SH-SY5Y (cell line): ENCODE measurements at regions not wholly inside any gene's neighbourhood (a gene's known extent, or its start where the extent isn't known, plus 50 kb on each side); places are given as distances from the start of the nearest gene placed in this dataset.
A peak's percentile ranks its signal among the peaks of the same experiment; 100 is the strongest.

Experiments
- GATA2 ChIP-seq: IDR thresholded peaks from 2 replicates; pipeline ENCODE4 v1.6.1; 2011; ENCODE audit warnings: mild to moderate bottlenecking, low read depth, low read length
- GATA3 ChIP-seq: IDR thresholded peaks from 2 replicates; pipeline ENCODE4 v1.6.1; 2011; ENCODE audit warnings: low read depth, mild to moderate bottlenecking, low read length, moderate library complexity

DNA sequence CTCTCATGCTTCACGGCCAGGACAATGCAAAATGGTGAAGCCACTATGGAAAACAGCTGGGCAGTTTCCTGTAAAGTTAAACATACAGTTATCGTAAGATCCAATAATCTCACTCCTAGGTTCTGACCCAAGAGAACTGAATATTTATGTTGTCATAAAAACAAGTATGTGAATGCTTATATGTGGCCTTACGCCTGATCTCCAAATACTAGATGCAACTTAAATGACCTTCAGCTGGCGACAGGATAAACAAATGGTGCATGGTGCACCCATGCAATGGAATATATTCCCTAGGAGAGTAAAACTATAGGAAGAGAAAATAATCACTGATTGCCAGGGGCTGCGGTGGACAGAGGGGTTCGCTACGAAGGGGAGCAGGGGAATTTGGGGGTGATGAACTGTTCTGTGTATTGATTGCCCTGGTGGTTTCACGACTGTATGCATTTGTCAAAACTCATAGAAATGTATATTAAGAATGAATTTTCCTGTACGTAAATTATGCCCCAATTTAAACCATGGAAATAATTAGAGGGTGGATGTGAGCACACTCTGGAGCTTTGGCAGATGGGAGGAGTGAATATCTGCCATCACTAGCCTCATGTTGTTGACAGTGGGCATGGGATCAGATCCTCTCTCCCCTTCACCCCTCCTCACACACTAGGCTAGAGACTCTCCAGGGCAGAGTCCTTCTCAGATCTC is 100.8 kb upstream of the MYCN start:
- TF ChIP-seq GATA3, result no peak
- no peak for TF ChIP-seq GATA2

DNA sequence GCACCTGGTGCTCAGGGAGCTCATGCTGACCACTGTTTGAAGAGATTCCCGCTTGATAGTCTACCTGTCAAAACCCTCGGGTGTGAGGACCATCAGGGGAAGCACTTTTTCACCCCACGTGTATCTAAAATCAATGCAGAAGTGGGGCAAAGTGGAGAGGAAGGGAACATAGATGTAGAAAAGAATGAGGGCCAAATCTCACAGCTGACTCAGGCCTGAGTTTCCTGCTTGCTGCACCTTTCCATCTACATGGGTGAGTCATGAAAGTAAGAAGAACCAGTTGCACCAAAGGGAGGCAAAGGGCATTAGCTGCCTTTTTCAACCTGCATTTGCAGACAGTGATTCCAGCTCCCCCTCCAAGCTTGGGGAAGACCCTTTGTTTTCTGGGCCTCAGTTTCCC is 100.2 kb upstream of the MYCN start:
- TF ChIP-seq GATA3, result no peak
- TF ChIP-seq GATA2, result no peak

DNA sequence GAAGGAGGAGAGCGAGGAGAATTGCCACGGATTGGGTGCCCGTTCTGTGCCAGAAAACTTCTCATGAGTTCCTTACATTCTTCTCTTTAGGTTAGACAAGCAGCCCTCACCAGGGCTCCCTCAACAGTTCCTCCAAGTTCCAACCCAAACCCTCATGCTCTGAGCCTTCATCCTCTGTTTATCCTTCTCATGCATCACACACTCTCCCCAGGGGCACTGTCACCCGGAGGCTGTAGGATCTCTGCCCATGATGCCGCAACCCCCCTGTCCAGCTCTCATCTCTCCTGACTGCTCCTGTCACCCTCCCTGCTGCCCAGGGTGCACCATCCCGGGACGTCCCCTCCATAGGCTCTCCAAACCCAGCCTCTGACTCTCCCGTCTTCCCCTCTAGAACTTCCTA is 99.4 kb upstream of the MYCN start:
- TF ChIP-seq GATA3 (no peak), GATA2 (no peak)

DNA sequence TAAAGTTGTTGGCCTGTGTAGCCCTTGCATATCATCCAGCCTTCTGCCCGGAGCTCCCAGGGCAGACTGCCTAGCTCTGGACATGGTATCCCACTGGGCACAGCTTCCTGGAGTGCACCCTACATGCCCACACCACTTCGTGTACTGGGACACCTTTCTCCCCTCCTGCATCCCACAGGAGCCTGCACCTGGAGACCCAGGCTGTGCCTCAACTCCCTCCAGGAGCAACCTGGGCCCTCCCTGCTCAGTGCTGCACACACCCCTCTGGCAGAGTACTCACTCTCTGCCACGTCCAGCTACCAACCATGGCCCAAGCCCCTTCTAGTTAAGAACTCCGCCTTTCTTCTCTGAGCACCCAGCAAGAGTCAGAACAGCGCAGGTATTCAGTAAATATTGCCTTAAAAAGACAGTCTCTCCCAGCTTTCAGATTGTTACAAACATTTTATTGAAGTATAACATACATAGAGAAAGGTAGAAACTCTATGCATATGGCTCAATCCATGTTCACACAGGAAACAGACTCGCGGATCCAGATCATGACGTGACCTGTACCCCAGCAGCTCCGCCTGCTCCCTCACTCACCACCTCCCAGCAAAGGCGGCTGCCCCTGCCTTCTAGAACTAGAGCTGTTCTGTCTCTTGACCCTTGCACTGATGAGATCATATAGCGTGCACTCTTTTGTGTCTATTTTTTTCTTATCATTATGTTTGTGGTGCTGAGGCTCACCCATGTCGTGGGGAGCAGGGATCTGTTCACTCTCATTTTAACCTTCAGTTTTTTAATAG is 98.4 kb upstream of the MYCN start:
- TF ChIP-seq GATA3, result no peak
- no peak for TF ChIP-seq GATA2

DNA sequence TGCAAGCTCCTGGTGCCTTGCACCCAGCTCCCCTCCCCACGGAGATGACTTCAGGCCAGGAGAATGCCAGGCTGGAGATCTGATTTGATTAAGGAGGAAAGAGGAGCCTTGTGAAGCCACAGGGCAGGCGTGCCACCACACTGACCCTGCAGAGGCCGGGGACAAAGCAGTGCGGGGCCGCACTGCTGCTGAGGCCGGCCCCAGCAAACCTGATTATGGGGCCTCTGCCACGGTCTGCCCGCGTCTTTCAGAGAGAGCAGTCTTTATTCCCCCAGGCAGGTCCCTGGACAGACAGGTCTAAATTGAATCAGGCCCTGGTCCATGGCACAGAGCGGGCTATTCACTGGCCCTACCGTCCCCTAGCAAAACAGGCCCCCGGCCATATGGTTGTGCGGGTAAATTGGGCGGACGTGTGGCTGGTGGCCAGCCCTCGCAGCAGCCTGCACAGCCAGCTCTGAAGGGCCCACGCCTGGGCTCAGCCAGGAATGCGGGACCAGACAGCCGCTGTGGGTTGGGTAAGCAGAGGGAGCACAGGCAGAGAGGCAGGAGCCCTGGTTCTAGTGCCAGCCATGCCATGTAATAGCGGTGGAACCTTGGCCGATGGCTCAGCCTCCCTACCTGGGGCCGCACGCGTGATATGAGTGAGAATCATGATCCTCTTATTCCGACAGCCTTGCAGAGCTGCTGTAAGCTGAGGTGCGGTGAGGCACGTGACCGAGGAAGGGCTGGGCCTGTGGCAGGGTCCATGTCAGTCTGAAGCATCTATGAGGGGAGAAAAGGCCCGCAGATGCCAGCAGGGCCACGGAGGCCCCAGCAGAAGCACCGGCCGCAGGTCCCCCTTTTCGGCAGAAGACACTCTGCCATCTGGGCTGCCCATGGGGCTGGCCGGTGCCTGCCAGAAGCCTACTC is 97.3 kb upstream of the MYCN start:
- TF ChIP-seq GATA2 (peak; percentile 78), GATA3 (no peak)

DNA sequence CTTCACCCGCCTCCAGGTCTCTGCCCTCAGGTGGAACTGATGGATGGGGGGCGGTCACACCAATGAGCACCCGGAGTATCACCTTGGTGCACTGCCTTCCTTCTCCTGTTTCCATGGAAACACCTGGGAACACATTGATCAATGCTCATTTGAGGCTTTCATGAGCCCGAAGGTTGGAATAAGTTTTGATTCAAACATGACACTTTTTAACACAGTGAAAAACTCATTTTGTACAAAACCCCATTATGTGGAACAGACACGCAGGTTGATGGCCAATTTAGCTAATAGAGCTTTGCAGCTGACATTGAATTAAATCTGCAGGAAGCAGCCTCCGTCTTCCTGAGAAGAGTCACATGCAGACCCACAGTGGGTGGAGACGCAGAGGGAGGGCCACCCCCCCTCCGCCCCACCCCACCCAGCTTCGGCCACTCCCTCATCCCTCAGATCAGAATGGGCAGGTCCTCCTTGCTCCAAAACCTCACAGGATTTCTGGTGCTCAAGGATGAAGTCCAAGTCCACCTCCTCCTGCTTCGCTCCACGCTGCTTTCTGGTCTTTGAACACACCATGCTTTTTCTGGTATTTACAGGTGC is 96.0 kb upstream of the MYCN start:
- TF ChIP-seq GATA3, result no peak
- no peak for TF ChIP-seq GATA2

DNA sequence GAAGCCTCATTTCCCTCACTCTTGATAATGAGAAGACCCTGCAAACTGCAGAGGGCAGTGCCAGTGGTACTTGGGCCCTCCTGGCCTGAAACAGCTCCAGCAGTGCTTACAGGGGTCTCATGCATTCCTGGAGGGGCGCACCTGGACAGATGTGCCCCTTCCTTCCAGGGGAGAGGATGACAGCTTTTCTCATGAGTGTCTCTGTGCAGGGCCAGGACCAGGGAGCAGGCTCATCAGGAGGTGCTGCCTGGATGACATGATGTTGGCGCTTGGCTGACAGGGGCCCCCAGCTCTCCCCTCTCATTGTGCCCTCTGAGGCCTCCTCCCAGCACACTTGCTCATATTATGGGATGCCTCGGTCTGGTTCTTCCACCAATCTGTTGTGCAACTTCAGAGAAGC is 95.1 kb upstream of the MYCN start:
- TF ChIP-seq GATA3, result no peak
- no peak for TF ChIP-seq GATA2

DNA sequence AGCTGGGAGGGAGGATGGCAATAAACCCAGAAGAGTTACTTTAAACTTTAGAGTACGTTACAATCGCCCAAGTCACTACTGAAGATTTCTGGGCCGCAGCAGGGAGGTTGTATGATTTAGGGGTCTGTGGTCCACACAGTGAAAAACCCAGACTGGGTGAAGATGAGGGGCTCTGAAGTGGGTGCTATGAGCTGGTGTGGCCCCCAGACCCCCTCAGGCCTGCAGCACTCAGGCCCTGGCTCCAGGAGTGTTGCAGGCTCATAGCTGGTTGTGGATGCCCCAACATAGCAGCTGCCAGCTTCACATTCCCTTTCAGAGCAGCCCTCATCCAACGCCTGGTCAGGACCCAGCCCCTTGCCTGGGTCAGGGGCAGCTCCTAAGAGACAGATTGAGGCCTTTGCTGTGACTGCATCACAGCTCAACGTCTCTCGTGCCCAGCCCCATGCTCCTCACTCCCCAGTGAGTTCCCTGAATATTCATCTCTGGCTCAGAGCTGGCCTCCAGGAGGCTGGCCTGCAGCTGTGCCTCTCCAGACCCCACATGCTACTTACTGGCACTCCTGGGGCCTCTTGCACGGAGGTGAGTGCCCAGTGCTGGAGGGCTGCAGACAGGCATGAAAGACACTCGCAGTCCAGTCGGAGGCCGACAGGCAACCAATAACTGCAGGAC is 94.5 kb upstream of the MYCN start:
- no peak for TF ChIP-seq GATA3
- no peak for TF ChIP-seq GATA2

DNA sequence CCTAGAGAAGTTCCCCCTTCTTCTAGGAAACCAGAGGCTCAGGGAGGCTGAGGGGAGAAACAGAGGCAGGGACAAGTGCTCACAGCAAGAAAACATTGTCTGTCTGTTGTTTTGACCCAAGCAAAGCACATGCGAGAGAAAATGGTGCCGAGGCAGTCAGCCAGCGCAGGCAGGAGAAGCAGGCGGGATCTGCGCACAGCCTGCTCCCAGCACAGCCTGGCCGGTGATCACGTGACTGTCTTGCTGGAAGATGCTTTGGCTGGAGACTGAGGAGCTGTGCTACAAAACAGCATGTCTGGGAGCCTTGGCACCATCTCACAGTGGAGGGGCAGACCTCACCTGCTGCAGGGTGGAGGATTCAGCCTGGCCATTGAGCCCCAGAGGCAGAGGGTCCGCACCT is 93.7 kb upstream of the MYCN start:
- TF ChIP-seq GATA3 (no peak), GATA2 (no peak)

DNA sequence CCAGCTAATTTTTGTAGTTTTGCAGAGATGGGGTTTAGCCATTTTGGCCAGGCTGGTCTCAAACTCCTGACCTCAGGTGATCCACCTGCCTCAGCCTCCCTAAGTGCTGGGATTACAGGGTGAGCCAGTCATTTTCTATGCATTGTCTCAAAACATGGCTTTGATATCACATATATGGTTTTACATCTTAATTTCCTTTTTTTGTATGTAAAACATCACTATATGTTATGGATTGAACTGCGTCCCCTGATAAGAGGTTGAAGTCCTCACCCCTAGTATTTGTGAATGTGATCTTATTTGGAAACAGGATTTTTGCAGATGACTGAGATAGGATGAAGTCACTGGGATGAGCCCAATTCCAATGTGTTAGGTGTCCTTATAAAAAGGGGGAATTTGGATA is 89.8 kb upstream of the MYCN start:
- TF ChIP-seq GATA3 (no peak), GATA2 (no peak)

DNA sequence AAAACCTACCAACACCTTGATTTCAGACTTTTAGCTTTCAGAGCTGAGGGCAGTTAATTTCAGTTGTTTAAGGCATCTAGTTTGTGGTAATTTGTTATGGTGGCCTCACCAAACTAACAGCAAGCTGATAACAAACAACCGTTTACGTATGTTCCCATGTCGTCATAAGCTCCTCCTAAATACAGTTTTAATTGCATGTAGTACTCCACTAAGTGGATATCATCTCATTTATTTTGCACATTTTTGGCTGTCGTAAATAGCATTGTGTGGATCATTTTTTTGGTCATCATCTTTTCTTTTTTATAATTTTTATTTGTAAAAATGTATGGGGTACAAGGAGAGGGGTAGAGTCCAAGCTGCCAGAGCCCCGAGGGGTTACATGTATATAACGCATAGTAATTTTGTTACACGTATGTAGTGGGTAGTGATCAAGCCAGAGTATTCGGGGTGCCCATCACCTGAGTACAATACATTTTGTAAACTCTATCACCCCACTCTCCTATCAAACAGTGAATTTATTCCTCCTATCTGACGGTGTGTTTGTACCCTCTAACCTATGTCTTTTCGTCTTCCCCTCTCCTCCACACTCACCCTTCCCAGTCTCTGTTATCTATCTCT is 89.2 kb upstream of the MYCN start:
- TF ChIP-seq GATA3, result no peak
- TF ChIP-seq GATA2, result no peak

DNA sequence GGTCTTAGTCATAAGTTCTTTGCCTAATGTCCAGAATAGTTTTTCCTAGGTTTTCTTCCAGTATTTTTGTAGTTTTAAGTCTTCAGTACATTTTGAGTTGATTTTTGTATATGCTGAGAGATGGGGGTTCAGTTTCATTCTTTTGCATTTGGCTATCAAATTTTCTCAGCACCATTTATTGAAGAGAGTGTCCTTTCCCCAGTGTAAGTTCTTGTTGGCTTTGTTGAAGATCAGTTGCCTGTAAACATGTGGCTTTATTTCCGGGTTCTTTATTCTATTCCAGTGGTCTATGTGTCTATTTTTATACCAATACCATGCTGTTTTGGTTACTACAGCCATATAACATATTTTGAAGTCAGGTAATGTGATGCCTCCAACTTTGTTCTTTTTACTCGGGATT is 87.5 kb upstream of the MYCN start:
- no peak for TF ChIP-seq GATA3
- TF ChIP-seq GATA2, result no peak

DNA sequence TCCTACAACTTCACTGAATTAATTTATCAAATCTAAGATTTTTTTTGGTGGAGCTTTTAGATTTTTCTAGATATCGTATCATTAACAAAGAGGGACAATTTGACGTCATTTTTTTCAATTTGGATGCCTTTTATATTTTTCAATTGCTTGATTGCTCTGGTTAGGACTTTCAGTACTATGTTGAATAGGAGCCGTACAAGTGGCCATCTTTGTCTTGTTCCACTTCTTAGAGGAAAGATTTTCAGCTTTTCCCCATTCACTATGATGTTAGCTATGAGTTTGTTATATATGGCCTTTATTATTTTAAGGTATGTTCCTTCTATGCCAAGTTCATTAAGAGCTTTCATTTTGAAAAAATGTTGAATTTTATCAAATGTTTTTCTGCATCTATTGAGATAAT is 86.4 kb upstream of the MYCN start:
- TF ChIP-seq GATA3 (no peak), GATA2 (no peak)
